GM10266 (cell line): ENCODE measurements at regions not wholly inside any gene's neighbourhood (a gene's known extent, or its start where the extent isn't known, plus 50 kb on each side); places are given as distances from the start of the nearest gene placed in this dataset.

ENCODE experiments used
- DNase-seq: peaks from one replicate; pipeline ENCODE4 v3.0.0; 2012; ENCODE audit errors: extremely low spot score
- CTCF ChIP-seq: IDR thresholded peaks from 2 replicates; pipeline ENCODE4 v1.5.1; 2012; ENCODE audit warnings: mild to moderate bottlenecking, low read depth; ENCODE audit not compliant: control insufficient read depth, insufficient read depth; ENCODE audit errors: missing control alignments

DNA sequence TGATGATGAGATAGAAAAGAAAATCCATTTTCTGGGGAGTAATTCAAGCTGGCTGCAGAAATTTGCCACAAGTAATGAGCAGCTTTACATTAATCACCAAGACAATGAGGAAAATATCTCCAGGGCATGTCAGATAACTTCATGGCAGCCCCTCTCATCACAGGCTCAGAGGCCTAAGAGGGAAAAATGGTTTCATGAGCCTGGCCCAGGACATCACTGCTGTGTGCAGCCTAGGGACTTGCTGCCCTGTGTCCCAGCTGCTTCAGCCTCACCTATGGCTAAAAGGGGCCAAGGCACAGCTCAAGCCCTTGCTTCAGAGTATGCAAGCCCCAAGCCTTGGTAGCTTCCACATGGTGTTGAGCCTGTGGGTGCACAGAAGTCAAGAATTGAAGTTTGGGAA is 161.7 kb downstream of the OPA1 start:
- no peak for TF ChIP-seq CTCF
- no peak for DNase-seq

DNA sequence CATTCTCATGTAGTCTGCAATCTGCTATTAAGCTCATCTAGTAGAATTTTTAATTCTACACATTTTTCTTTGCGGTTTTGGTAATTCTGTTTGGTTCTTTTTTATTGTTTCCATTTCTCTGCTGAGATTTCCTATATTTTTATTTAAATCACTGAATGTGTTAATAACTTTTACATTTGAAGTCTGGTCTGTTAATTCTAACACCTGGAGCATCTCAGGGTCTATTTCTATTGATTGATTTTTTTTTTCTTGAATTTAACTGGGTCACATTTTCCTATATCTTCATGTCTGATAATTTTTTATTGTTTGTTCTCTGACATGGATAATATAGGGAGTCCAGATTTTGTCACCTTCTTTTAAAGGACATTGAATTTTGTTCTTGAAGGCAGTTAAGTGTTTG is 163.5 kb downstream of the OPA1 start:
- no peak for DNase-seq

GRCh38 chr3:193757457-193757856 is 164.4 kb downstream of the OPA1 start:
- no peak for TF ChIP-seq CTCF
- DNase-seq = no peak

More for the DNA sequence above, 163.5 kb downstream of the OPA1 start:
- no peak for TF ChIP-seq CTCF

GRCh38 chr3:193761969-193762368 is 169.0 kb downstream of the OPA1 start:
- no peak for TF ChIP-seq CTCF

GRCh38 chr3:193762657-193763056 is 169.6 kb downstream of the OPA1 start:
- DNase-seq = no peak
- no peak for TF ChIP-seq CTCF

More at GRCh38 chr3:193761969-193762368, 169.0 kb downstream of the OPA1 start:
- no peak for DNase-seq

DNA sequence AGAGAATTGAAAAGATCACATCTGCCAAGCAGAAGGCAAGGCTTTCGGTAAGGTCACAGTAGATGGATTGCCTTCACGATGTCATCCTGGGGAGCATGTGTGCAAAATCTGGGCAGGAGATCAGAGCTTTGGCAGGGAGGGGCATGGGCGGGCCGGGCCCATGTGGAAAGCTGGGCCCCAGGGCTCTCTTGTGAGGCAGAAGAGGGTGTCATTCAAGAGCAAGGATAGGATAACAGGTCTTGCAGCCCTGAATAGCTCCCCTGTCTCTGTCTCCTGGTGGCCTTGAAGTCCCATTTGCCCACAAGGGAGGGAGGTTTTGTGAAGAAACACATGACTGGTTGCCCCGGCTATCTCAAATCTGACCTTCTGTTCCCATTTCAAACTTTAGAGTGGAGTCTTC is 172.0 kb downstream of the OPA1 start:
- TF ChIP-seq CTCF = no peak

GRCh38 chr3:193767353-193768069 is 174.5 kb downstream of the OPA1 start:
- DNase-seq = no peak
- TF ChIP-seq CTCF = no peak

More for the DNA sequence above, 172.0 kb downstream of the OPA1 start:
- DNase-seq = no peak
